ENCODE measurements at regions not wholly inside any gene's neighbourhood (a gene's known extent, or its start where the extent isn't known, plus 50 kb on each side); places are given as distances from the start of the nearest gene placed in this dataset.

DNA sequence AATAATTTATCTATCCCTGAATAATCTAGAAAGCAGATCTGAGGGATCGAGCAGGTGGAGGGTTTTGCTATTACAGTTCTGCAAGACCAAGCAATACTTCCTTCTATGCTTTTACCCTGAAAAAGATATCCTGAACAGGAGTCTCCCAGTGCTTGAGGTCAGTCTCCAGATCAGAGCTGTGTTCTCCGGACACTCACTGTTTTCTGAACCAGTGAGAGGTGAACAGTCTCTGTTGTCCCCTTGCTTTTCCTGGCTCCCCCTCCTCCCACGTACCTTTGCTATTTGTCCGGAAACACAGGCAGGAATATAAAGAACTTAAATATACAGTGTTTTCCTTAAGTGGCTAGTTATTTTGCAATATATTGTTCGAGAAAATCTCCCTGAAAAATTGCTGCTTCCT is 116.6 kb downstream of the ATXN3L start:
- Histone ChIP-seq H3K27ac (ENCODE audit: low read depth, low read length) (no peak overlapping the region), H3K4me1 (ENCODE audit: control insufficient read depth, insufficient read depth, low read length) (peaks cover 36% of the 10 kb centered on the region), H3K9me3 (ENCODE audit: control insufficient read depth, insufficient read depth, low read depth, low read length) (peaks cover 5% of the 10 kb centered on the region), H3K9ac (ENCODE audit: low read length) (no peak overlapping the region), H3K36me3 (ENCODE audit: control insufficient read depth, insufficient read depth, low read length) (0 out of 2 replicates have a peak, but pooled peaks cover 3% of the 10 kb centered on the region), H3K4me3 (ENCODE audit: low read depth, low read length) (no peak overlapping the region), H3K27me3 (ENCODE audit: control insufficient read depth, insufficient read depth, low read length) (no peaks in the 10 kb centered on the region)

DNA sequence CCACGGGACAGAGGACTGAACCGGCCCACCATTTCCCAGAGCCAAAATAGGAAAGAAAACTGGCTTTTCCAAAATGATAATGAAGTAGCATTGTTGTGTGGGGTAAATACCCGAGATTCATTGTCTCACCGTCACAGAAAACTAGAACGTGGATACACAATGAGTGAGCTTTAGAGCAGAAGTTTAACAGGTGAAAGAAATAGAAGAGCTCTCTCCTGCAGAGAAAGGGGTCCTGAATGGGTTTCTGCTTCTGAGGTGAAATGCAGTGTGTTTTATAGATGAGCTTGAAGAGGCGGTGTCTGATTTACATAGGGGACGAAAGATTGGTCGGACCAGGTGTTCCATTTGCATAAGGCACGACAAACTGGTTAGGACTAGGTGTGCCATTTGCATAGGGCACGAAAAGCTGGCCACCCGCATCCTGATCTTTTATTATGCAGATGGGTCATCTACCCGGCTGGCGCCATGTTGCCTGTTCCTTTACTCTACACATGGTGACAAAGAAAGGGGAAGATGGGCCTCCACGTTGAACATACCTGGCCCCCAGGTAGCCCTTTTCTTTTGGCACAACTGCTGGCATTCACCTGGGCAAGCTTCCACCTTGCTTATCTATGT is 118.1 kb downstream of the ATXN3L start:
- peaks cover 43% of the 10 kb centered on the region for H3K4me1 ChIP-seq (ENCODE audit: control insufficient read depth, insufficient read depth, low read length)
- no peak overlapping the region for H3K4me3 ChIP-seq (ENCODE audit: low read depth, low read length)
- peaks cover 5% of the 10 kb centered on the region for H3K9me3 ChIP-seq (ENCODE audit: control insufficient read depth, insufficient read depth, low read depth, low read length)
- no peaks in the 10 kb centered on the region for H3K27me3 ChIP-seq (ENCODE audit: control insufficient read depth, insufficient read depth, low read length)
- H3K9ac ChIP-seq (ENCODE audit: low read length) = no peak overlapping the region
- peak overlapping the region; percentile 68 for H3K27ac ChIP-seq (ENCODE audit: low read depth, low read length)
- 0 out of 2 replicates have a peak, but pooled peaks cover 3% of the 10 kb centered on the region for H3K36me3 ChIP-seq (ENCODE audit: control insufficient read depth, insufficient read depth, low read length)

DNA sequence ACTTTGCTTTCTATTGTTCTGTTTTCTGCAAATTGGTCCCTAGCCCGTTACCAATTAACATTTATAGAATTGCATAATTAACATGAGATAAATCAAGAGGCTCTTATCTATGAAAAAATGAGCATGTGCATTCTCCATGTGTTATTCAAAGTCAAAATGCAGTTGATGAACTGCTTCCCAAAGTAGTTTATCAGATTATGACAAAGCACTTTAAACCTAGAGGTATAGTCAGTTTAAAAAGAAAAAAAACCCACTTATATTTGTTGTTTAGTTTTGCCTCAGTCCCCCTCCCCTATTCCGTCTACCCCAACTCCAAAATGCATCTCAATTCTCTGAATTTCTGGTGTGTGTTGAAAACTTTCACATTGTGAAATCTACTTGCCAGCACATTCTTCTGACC is 119.5 kb downstream of the ATXN3L start:
- no peaks in the 10 kb centered on the region for H3K27me3 ChIP-seq (ENCODE audit: control insufficient read depth, insufficient read depth, low read length)
- H3K9me3 ChIP-seq (ENCODE audit: control insufficient read depth, insufficient read depth, low read depth, low read length) = peaks cover 5% of the 10 kb centered on the region
- 0 out of 2 replicates have a peak, but pooled peaks cover 3% of the 10 kb centered on the region for H3K36me3 ChIP-seq (ENCODE audit: control insufficient read depth, insufficient read depth, low read length)
- H3K27ac ChIP-seq (ENCODE audit: low read depth, low read length) = peak overlapping the region; percentile 95
- H3K4me3 ChIP-seq (ENCODE audit: low read depth, low read length) = no peak overlapping the region
- H3K9ac ChIP-seq (ENCODE audit: low read length) = no peak overlapping the region
- H3K4me1 ChIP-seq (ENCODE audit: control insufficient read depth, insufficient read depth, low read length) = peaks cover 43% of the 10 kb centered on the region

DNA sequence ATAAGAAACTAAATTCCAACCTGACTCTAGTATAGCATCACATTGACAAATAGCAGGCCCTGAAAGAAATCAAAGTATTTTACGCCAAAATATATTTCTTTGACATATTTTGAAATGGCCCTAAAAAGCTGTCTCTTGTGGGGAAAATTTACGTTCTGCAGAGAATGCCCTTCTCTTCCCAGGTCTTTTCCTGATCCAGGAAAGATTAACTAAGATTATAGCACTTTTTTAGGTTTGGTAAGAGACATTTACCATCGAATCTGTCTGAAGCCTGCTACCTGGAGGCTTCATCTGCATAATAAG is 121.1 kb downstream of the ATXN3L start:
- H3K9ac ChIP-seq (ENCODE audit: low read length) = peak overlapping the region; percentile 75

DNA sequence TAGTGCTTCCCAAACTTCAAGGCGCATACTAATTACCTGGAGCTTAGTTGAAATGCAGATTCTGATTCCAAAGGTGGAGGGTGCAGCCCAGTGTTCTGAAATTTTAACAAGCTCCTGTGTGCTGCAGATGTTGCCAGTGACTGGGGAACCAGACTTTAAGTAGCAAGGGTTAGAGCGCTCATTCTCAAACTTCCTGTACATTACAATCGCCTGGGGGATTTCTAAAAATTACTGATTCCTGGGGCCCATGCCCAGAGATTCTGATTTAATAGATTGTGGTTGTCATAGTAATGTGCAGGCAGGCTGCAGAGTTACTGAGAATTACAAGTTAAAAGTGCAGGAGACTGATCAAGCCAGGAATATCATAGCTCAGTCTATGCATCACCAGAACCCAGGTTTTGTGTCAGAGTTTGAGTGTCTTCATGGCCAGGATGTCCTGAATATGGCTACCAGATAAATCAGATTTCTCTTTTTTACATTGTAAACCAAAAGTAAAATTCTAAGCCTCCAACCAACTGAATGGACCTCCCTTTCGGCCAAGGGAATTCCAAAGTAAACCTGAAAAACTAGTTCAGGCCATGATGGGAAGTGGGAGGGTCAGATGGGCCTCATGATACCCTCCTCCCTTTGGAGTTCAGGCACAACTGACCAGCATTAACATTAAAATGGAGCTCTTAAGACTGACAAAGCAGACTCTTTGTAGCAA is 121.6 kb downstream of the ATXN3L start:
- H3K4me1 ChIP-seq (ENCODE audit: control insufficient read depth, insufficient read depth, low read length) = peaks cover 43% of the 10 kb centered on the region
- H3K9ac ChIP-seq (ENCODE audit: low read length) = peak overlapping the region; percentile 86
- no peaks in the 10 kb centered on the region; the same call in 1 of the 2 replicates for H3K27me3 ChIP-seq (ENCODE audit: control insufficient read depth, insufficient read depth, low read length)
- peaks cover 3% of the 10 kb centered on the region; the same call in 1 of the 2 replicates for H3K9me3 ChIP-seq (ENCODE audit: control insufficient read depth, insufficient read depth, low read depth, low read length)
- peak overlapping the region; percentile 49 for H3K4me3 ChIP-seq (ENCODE audit: low read depth, low read length)
- peak overlapping the region; percentile 95 for H3K27ac ChIP-seq (ENCODE audit: low read depth, low read length)
- H3K36me3 ChIP-seq (ENCODE audit: control insufficient read depth, insufficient read depth, low read length) = 0 out of 2 replicates have a peak, but pooled peaks cover 3% of the 10 kb centered on the region

More for the DNA sequence above, 121.1 kb downstream of the ATXN3L start:
- peaks cover 43% of the 10 kb centered on the region for H3K4me1 ChIP-seq (ENCODE audit: control insufficient read depth, insufficient read depth, low read length)
- 0 out of 2 replicates have a peak, but pooled peaks cover 3% of the 10 kb centered on the region for H3K36me3 ChIP-seq (ENCODE audit: control insufficient read depth, insufficient read depth, low read length)
- no peaks in the 10 kb centered on the region for H3K27me3 ChIP-seq (ENCODE audit: control insufficient read depth, insufficient read depth, low read length)
- H3K4me3 ChIP-seq (ENCODE audit: low read depth, low read length) = peak overlapping the region; percentile 33
- peak overlapping the region; percentile 95 for H3K27ac ChIP-seq (ENCODE audit: low read depth, low read length)
- peaks cover 3% of the 10 kb centered on the region; the same call in 1 of the 2 replicates for H3K9me3 ChIP-seq (ENCODE audit: control insufficient read depth, insufficient read depth, low read depth, low read length)

DNA sequence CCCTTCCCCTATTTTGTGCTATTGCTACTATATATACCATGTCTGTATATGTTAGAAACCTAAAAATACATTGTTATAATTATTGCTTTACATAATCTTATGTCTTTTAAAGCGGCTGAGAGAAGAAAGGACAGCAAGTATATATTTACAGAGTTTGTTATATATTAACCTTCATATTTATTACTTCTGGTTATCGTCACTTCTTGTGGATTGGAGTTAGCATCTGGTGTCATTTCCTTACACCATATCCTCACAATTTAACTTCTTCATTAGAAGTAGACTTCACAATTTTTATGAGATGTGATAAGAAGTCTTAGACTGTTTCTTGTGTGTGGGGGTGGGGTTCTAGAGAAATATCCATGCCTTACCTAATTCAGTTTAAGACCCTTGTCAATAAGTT is 123.1 kb downstream of the ATXN3L start:
- Histone ChIP-seq H3K4me3 (ENCODE audit: low read depth, low read length) (no peak overlapping the region), H3K9me3 (ENCODE audit: control insufficient read depth, insufficient read depth, low read depth, low read length) (peaks cover 3% of the 10 kb centered on the region; the same call in 1 of the 2 replicates), H3K27ac (ENCODE audit: low read depth, low read length) (no peak overlapping the region), H3K9ac (ENCODE audit: low read length) (no peak overlapping the region), H3K36me3 (ENCODE audit: control insufficient read depth, insufficient read depth, low read length) (0 out of 2 replicates have a peak, but pooled peaks cover 3% of the 10 kb centered on the region), H3K4me1 (ENCODE audit: control insufficient read depth, insufficient read depth, low read length) (peaks cover 36% of the 10 kb centered on the region), H3K27me3 (ENCODE audit: control insufficient read depth, insufficient read depth, low read length) (no peaks in the 10 kb centered on the region; the same call in 1 of the 2 replicates)

DNA sequence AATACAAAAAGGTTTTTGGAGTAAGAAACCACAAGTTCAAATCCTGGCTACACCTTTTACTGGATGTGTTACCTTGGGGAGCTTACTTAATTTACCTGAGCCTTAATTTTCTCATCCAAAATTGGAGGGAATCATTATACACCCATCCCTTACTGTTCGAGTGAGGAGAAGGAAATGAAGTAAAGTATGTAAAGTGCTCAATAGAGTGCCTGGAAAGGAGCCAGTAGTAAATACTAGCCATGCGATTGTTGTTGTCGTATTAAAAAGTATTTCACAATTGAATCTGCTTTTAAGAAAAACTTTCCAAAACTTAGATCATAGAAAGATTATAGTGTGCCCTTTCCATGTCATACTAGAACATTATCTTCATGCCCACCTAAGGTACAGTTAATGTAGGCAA is 124.5 kb downstream of the ATXN3L start:
- Histone ChIP-seq H3K4me3 (ENCODE audit: low read depth, low read length) (no peak overlapping the region), H3K9me3 (ENCODE audit: control insufficient read depth, insufficient read depth, low read depth, low read length) (peaks cover 3% of the 10 kb centered on the region; the same call in 1 of the 2 replicates), H3K27ac (ENCODE audit: low read depth, low read length) (no peak overlapping the region), H3K27me3 (ENCODE audit: control insufficient read depth, insufficient read depth, low read length) (no peaks in the 10 kb centered on the region; the same call in 1 of the 2 replicates), H3K36me3 (ENCODE audit: control insufficient read depth, insufficient read depth, low read length) (no peaks in the 10 kb centered on the region), H3K9ac (ENCODE audit: low read length) (no peak overlapping the region), H3K4me1 (ENCODE audit: control insufficient read depth, insufficient read depth, low read length) (peaks cover 24% of the 10 kb centered on the region)

DNA sequence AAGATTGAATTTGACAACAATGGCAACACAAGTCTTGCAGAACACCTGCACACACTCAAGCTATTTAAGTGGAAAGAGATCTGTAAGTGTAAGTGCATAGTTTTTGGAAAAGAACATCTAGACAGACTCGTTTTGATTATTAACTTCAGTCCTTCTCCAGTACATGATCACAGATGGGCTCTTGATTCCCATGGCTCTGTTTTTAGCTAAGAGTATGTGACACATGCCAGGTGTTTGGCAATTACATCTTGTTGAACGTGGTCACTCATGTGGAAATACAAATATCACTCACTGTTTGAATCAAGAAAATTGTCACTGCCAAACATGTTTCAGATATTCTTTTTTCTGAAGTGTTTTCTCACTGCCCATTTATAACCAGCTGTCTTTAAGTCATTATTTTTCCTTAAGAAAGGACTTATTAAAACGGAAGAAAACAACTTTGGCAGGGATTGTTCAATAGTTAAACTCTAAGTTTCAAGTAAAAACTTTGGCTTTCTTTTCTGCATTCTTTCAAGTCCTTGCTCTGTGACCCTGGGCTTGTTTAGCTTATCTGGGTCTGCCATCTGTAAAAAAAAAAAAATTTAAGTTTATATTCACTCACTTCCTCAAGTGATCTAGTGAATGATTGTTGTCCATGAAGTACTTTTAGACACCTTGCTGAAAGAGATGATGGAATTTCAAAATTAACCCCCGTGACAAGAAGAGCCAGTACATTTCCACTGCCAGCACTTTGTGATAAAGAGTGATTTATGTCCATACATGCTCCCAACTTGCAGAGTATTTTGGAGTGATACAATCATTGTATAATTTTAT is 125.4 kb downstream of the ATXN3L start:
- Histone ChIP-seq H3K4me1 (ENCODE audit: control insufficient read depth, insufficient read depth, low read length) (peaks cover 16% of the 10 kb centered on the region), H3K36me3 (ENCODE audit: control insufficient read depth, insufficient read depth, low read length) (no peaks in the 10 kb centered on the region), H3K9ac (ENCODE audit: low read length) (no peak overlapping the region), H3K27ac (ENCODE audit: low read depth, low read length) (no peak overlapping the region), H3K27me3 (ENCODE audit: control insufficient read depth, insufficient read depth, low read length) (no peaks in the 10 kb centered on the region; the same call in 1 of the 2 replicates), H3K9me3 (ENCODE audit: control insufficient read depth, insufficient read depth, low read depth, low read length) (no peaks in the 10 kb centered on the region), H3K4me3 (ENCODE audit: low read depth, low read length) (no peak overlapping the region)

DNA sequence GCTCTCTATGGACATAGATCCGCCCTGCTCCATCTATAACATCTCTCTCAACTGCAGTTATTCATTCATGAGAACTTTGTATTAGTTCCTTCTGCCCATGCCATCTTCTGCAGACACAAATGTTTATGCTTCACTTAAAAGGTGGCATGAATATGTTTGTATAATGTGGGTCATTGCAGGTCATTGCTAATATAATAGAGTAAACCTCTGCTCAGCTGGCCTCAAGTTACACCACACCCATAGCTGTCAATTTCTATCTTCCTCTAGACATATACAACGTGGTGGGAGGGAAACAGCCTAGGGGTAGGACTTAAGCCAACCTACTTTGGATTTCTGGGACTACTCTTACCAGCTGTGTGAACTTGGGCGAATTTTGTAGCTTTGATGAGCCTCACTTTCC is 129.8 kb downstream of the ATXN3L start:
- Histone ChIP-seq H3K4me1 (ENCODE audit: control insufficient read depth, insufficient read depth, low read length) (no peaks in the 10 kb centered on the region), H3K9ac (ENCODE audit: low read length) (no peak overlapping the region), H3K27ac (ENCODE audit: low read depth, low read length) (no peak overlapping the region), H3K36me3 (ENCODE audit: control insufficient read depth, insufficient read depth, low read length) (no peaks in the 10 kb centered on the region), H3K4me3 (ENCODE audit: low read depth, low read length) (no peak overlapping the region), H3K9me3 (ENCODE audit: control insufficient read depth, insufficient read depth, low read depth, low read length) (0 out of 2 replicates have a peak, but pooled peaks cover 2% of the 10 kb centered on the region), H3K27me3 (ENCODE audit: control insufficient read depth, insufficient read depth, low read length) (no peaks in the 10 kb centered on the region; the same call in 1 of the 2 replicates)

DNA sequence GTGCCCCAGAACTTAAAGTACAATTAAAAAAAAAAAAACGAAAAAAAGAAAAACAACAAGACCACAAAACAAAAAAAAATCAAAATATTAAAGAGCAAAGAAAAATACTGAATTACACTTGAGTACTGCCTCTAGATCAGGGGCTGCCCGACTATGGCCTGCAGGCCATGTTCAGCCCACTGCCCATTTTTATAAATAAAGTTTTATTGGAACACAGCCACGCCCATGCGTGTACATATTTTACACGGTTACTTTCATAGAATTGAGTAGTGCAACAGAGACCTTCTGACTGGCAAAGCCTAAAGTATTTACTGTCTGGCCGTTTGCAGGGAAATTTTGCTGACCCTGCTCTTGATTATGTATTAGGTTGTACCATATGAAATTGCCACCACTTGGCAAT is 130.5 kb downstream of the ATXN3L start:
- H3K4me1 ChIP-seq (ENCODE audit: control insufficient read depth, insufficient read depth, low read length) = no peaks in the 10 kb centered on the region
- no peak overlapping the region for H3K9ac ChIP-seq (ENCODE audit: low read length)
- no peaks in the 10 kb centered on the region; the same call in 1 of the 2 replicates for H3K27me3 ChIP-seq (ENCODE audit: control insufficient read depth, insufficient read depth, low read length)
- H3K36me3 ChIP-seq (ENCODE audit: control insufficient read depth, insufficient read depth, low read length) = no peaks in the 10 kb centered on the region
- no peak overlapping the region for H3K4me3 ChIP-seq (ENCODE audit: low read depth, low read length)
- no peak overlapping the region for H3K27ac ChIP-seq (ENCODE audit: low read depth, low read length)
- 0 out of 2 replicates have a peak, but pooled peaks cover 2% of the 10 kb centered on the region for H3K9me3 ChIP-seq (ENCODE audit: control insufficient read depth, insufficient read depth, low read depth, low read length)
